ENCODE measurements at regions not wholly inside any gene's neighbourhood (a gene's known extent, or its start where the extent isn't known, plus 50 kb on each side); places are given as distances from the start of the nearest gene placed in this dataset.

GRCh38 chr4:62601737-62602136 is 1401.6 kb downstream of the ADGRL3 start:
- TF ChIP-seq CTCF (IDR thresholded peaks at IDR 0.05; ENCODE audit: low read depth, low read length, poor library complexity, severe bottlenecking) (no peak), EZH2phosphoT487 (IDR thresholded peaks at IDR 0.05; ENCODE audit: borderline replicate concordance, low read length) (no peak)

All from DOHH2 (cell line).